Activated naive CD4-positive, alpha-beta T cell treated with anti-CD3 and anti-CD28 coated beads, Interleukin-2, amount 50 U/mL, for 24 hours (primary cell): ENCODE measurements at regions not wholly inside any gene's neighbourhood (a gene's known extent, or its start where the extent isn't known, plus 50 kb on each side); places are given as distances from the start of the nearest gene placed in this dataset.

Source experiments
- H3K27ac Mint-ChIP-seq: one replicate; pipeline ENCODE4 v1.8.0; 2021; ENCODE audit warnings: mild to moderate bottlenecking, mixed read lengths
- H3K27me3 Mint-ChIP-seq: one replicate; pipeline ENCODE4 v1.8.0; 2021; ENCODE audit warnings: mixed read lengths
- H3K36me3 Mint-ChIP-seq: one replicate; pipeline ENCODE4 v1.8.0; 2021; ENCODE audit warnings: mixed read lengths
- H3K4me1 Mint-ChIP-seq: one replicate; pipeline ENCODE4 v1.8.0; 2021; ENCODE audit warnings: mixed read lengths
- H3K4me3 Mint-ChIP-seq: one replicate; pipeline ENCODE4 v1.8.0; 2021; ENCODE audit warnings: mild to moderate bottlenecking, mixed read lengths
- H3K9me3 Mint-ChIP-seq: one replicate; pipeline ENCODE4 v1.8.0; 2021; ENCODE audit warnings: mixed read lengths

DNA sequence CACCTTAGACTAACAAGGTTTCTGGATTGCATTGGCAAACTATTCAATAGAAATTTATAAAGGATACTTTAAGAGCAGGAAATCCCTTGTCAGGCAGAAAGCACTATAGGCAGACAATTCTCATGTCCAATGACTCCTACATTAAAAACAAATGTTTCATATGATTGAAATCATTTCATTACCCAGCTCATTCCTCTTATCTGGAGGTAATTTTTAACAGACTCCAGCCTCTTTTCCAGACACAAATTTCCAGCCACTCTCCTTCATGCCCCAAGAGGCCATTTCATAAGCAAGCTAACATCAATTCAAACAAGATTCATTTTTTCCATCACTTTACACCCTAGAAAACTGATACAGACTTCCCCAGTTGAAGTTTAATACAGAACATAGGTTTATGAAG is 495.1 kb upstream of the FRG1 start:
- Mint-ChIP-seq H3K4me3 (no peak overlapping the region), H3K27me3 (no peaks in the 10 kb centered on the region), H3K9me3 (peaks cover 5% of the 10 kb centered on the region), H3K4me1 (no peaks in the 10 kb centered on the region), H3K27ac (no peak overlapping the region), H3K36me3 (no peaks in the 10 kb centered on the region)

DNA sequence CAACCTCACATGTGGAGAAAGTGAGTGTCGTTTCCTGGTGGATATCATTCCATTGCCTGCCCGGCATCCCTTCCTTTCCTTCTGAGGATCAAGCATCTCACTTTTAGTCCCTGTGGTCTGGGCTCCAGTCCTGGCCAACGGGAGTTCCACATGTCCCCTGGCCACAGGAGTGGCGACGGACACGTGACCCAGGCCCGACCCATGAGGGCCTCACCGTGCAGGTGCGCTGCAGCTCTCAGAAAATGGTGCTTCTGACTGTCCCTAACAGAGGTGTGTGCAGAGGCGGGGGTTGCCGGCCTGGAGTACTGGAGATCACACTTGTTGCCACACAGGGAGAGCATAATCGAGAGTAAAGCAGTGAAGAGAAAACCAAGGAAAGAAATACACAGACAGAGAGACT is 476.9 kb upstream of the FRG1 start:
- no peak overlapping the region for H3K27ac Mint-ChIP-seq
- H3K9me3 Mint-ChIP-seq: peaks cover 6% of the 10 kb centered on the region
- no peaks in the 10 kb centered on the region for H3K36me3 Mint-ChIP-seq
- H3K27me3 Mint-ChIP-seq: no peaks in the 10 kb centered on the region
- H3K4me1 Mint-ChIP-seq: no peaks in the 10 kb centered on the region
- no peak overlapping the region for H3K4me3 Mint-ChIP-seq

GRCh38 chr4:189494407-189494806 is 446.3 kb upstream of the FRG1 start:
- Mint-ChIP-seq H3K27me3 (no peaks in the 10 kb centered on the region), H3K27ac (no peak overlapping the region), H3K36me3 (peaks cover 1% of the 10 kb centered on the region), H3K4me1 (no peaks in the 10 kb centered on the region), H3K4me3 (no peak overlapping the region), H3K9me3 (peaks cover 19% of the 10 kb centered on the region)

DNA sequence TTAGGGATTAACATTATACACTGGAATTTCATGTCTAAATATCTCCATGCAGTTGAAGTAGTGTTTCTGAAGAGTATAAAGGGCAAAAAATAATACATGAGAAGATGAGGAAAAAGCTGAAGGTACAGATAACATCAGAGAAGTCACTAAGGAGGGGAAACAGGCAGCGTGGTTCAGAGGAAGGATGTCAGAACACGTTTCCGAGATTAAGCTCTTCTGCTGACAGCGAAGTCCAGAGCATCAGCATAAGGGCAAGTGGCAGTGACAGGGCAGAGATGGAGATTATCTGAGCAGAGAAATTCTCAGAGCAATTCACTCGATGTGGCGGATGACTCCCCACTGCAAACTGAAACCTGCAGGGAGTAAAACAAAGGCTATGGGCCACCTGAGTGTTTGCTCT is 443.2 kb upstream of the FRG1 start:
- H3K9me3 Mint-ChIP-seq: peaks cover 12% of the 10 kb centered on the region
- H3K4me1 Mint-ChIP-seq: no peaks in the 10 kb centered on the region
- no peaks in the 10 kb centered on the region for H3K36me3 Mint-ChIP-seq
- H3K27me3 Mint-ChIP-seq: no peaks in the 10 kb centered on the region
- no peak overlapping the region for H3K4me3 Mint-ChIP-seq
- no peak overlapping the region for H3K27ac Mint-ChIP-seq

GRCh38 chr4:189497996-189498395 is 442.7 kb upstream of the FRG1 start:
- H3K4me1 Mint-ChIP-seq: no peaks in the 10 kb centered on the region
- no peak overlapping the region for H3K4me3 Mint-ChIP-seq
- H3K36me3 Mint-ChIP-seq: no peaks in the 10 kb centered on the region
- H3K27ac Mint-ChIP-seq: no peak overlapping the region
- no peaks in the 10 kb centered on the region for H3K27me3 Mint-ChIP-seq
- peaks cover 8% of the 10 kb centered on the region for H3K9me3 Mint-ChIP-seq

- H3K27me3 Mint-ChIP-seq: no peaks in the 10 kb centered on the region
- H3K4me3 Mint-ChIP-seq: no peak overlapping the region
- H3K36me3 Mint-ChIP-seq: no peaks in the 10 kb centered on the region
- no peaks in the 10 kb centered on the region for H3K4me1 Mint-ChIP-seq
- peaks cover 7% of the 10 kb centered on the region for H3K9me3 Mint-ChIP-seq
- H3K27ac Mint-ChIP-seq: no peak overlapping the region
These were observed 442.2 kb upstream of the FRG1 start for GRCh38 chr4:189498457-189498856.

- Mint-ChIP-seq H3K4me3 (no peak overlapping the region), H3K27ac (no peak overlapping the region), H3K4me1 (no peaks in the 10 kb centered on the region), H3K27me3 (no peaks in the 10 kb centered on the region), H3K9me3 (no peaks in the 10 kb centered on the region), H3K36me3 (no peaks in the 10 kb centered on the region)
These were observed 441.0 kb upstream of the FRG1 start for GRCh38 chr4:189499696-189500095.

GRCh38 chr4:189500970-189501369 is 439.7 kb upstream of the FRG1 start:
- no peaks in the 10 kb centered on the region for H3K9me3 Mint-ChIP-seq
- no peaks in the 10 kb centered on the region for H3K27me3 Mint-ChIP-seq
- H3K36me3 Mint-ChIP-seq: no peaks in the 10 kb centered on the region
- H3K4me1 Mint-ChIP-seq: no peaks in the 10 kb centered on the region
- no peak overlapping the region for H3K27ac Mint-ChIP-seq
- H3K4me3 Mint-ChIP-seq: no peak overlapping the region

- no peak overlapping the region for H3K27ac Mint-ChIP-seq
- no peaks in the 10 kb centered on the region for H3K4me1 Mint-ChIP-seq
- H3K27me3 Mint-ChIP-seq: no peaks in the 10 kb centered on the region
- no peak overlapping the region for H3K4me3 Mint-ChIP-seq
- H3K36me3 Mint-ChIP-seq: no peaks in the 10 kb centered on the region
- H3K9me3 Mint-ChIP-seq: no peaks in the 10 kb centered on the region
These were observed 437.7 kb upstream of the FRG1 start for GRCh38 chr4:189502841-189503435.

DNA sequence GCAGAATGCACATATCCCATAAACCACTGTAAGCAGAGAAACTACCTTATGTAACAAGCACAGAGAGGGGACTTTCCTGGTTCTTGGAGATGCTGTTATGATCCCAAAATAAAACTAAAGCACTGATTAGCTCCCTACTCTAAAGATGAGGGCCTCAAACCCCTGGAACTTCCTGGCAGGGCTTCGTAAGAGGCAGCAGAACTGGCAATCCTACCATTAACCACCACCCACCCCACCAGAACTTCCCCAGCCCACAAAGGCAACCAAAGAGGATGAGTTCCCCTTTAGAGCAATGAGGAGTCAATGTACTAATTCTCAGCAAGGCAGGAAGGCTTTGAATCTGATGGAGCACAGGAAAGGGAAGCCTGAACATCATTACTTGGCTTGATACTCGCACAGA is 436.5 kb upstream of the FRG1 start:
- H3K27ac Mint-ChIP-seq: no peak overlapping the region
- no peak overlapping the region for H3K4me3 Mint-ChIP-seq
- no peaks in the 10 kb centered on the region for H3K36me3 Mint-ChIP-seq
- no peaks in the 10 kb centered on the region for H3K9me3 Mint-ChIP-seq
- H3K27me3 Mint-ChIP-seq: no peaks in the 10 kb centered on the region
- H3K4me1 Mint-ChIP-seq: no peaks in the 10 kb centered on the region

DNA sequence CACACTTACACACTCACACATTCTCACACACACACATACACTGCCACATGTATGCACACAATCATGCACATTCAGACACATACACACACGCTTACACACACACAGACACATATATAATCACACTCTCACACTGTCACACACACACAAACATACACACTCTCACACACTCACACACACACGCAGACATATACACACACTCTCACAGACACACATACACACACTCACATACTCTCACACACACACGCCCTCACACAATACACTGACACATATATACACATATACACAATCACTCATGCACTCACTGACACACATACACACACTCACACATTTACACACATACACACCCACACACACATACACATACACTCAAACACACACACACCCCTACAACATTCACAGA is 435.3 kb upstream of the FRG1 start:
- H3K9me3 Mint-ChIP-seq: peaks cover 5% of the 10 kb centered on the region
- H3K4me3 Mint-ChIP-seq: no peak overlapping the region
- H3K27ac Mint-ChIP-seq: no peak overlapping the region
- no peaks in the 10 kb centered on the region for H3K36me3 Mint-ChIP-seq
- H3K27me3 Mint-ChIP-seq: no peaks in the 10 kb centered on the region
- H3K4me1 Mint-ChIP-seq: no peaks in the 10 kb centered on the region

DNA sequence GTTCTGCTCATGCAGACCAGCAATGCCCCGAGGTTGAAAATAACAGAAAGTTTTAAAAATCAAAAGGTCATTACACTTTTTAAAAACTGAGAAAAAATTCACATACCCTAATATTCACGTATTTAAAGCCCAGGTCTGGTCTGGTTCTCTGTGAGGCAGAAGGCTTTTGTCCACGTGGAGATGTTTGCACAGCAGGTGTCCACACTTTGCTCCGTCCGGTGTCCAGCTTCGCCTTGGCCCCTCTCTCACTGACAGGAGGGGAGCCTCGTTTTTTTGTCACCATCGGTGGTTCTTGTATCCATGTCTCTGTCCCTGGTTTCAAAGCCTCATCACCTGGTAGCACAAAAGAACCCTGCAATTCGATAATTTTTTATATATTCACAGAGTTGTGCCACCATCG is 434.6 kb upstream of the FRG1 start:
- Mint-ChIP-seq H3K4me1 (no peaks in the 10 kb centered on the region), H3K4me3 (no peak overlapping the region), H3K36me3 (no peaks in the 10 kb centered on the region), H3K27me3 (no peaks in the 10 kb centered on the region), H3K9me3 (peaks cover 5% of the 10 kb centered on the region), H3K27ac (no peak overlapping the region)

DNA sequence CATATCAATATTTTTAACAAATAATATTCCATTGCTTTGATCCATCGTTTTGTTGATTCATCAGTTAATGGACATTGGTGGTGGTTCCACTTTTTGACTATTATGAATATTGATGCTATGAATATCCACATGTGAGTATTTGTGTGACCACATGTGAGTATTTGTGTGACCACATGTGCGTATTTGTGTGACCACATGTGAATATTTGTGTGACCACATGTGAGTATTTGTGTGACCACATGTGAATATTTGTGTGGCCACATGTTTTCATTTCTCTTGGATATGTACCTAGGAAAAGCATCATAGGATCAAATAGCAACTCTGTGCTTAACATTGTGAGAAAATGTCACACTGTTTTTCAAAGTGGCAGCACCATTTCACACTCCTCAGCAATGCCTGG is 433.6 kb upstream of the FRG1 start:
- Mint-ChIP-seq H3K4me1 (no peaks in the 10 kb centered on the region), H3K27ac (no peak overlapping the region), H3K27me3 (no peaks in the 10 kb centered on the region), H3K4me3 (no peak overlapping the region), H3K36me3 (no peaks in the 10 kb centered on the region), H3K9me3 (peaks cover 9% of the 10 kb centered on the region)

DNA sequence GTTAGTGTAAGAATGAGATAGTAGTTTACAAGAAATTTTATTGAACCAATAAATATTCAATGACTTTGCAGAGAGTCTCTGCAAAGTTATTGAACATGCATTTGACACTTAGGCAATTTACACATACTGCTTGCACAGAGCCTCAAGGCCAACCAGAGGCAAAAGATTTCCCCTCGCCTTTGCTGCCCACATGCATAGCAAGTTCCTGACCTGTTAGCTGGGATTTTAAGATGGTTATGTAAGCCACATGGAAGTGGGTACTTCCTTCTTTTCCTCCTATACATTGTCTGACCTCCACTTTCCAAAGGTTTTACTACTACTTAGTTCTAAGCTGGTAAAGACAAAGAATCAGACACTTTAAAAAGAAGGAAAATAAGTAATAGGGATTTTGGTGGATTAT is 430.1 kb upstream of the FRG1 start:
- no peaks in the 10 kb centered on the region for H3K4me1 Mint-ChIP-seq
- H3K27me3 Mint-ChIP-seq: no peaks in the 10 kb centered on the region

GRCh38 chr4:189511581-189511980 is 429.1 kb upstream of the FRG1 start:
- H3K36me3 Mint-ChIP-seq: no peaks in the 10 kb centered on the region
- H3K27me3 Mint-ChIP-seq: no peaks in the 10 kb centered on the region
- no peak overlapping the region for H3K4me3 Mint-ChIP-seq
- no peak overlapping the region for H3K27ac Mint-ChIP-seq
- no peaks in the 10 kb centered on the region for H3K4me1 Mint-ChIP-seq
- peaks cover 10% of the 10 kb centered on the region for H3K9me3 Mint-ChIP-seq

More for the DNA sequence above, 430.1 kb upstream of the FRG1 start:
- H3K27ac Mint-ChIP-seq: no peak overlapping the region
- H3K4me3 Mint-ChIP-seq: no peak overlapping the region
- no peaks in the 10 kb centered on the region for H3K36me3 Mint-ChIP-seq
- peaks cover 10% of the 10 kb centered on the region for H3K9me3 Mint-ChIP-seq

DNA sequence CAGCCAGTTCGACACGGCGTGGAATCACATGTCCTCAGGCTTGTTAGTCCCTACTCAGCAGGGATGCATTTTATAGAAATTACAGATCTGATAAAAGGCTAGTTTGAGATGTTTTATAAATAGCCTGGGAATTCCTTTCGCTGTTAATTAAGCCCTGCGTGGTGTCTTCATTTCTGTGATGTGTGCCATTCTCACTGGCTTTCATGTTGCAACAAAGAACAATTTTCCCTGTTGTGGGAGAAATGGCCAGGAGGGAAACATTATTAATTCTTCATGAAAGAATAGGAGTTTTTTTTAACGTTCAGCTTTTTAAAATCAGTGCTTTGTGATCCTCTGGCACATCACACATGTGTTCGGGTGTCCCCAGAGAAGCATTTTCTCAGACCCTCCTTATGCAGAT is 427.3 kb upstream of the FRG1 start:
- Mint-ChIP-seq H3K9me3 (peaks cover 10% of the 10 kb centered on the region), H3K36me3 (no peaks in the 10 kb centered on the region), H3K4me3 (no peak overlapping the region), H3K4me1 (no peaks in the 10 kb centered on the region), H3K27me3 (no peaks in the 10 kb centered on the region), H3K27ac (no peak overlapping the region)

DNA sequence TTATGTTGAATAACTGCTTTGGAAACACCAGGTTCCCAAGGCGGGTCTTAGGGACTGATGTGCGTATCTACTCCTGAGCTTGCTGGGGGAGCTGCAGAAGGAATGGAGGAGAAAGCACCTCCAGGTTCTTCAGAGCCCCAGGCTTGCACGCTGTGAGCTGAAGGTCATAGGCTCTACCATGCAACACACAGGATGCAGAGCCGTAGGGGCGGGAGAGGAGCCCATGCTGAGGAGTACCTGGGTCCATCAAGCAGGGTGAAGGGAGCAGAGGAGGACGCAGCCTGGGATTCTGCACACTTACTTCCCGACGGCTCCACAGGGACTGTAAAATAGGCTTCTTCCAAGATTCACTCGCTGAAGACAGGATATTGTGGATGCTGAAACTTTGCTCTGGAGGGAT is 426.5 kb upstream of the FRG1 start:
- Mint-ChIP-seq H3K36me3 (no peaks in the 10 kb centered on the region), H3K27ac (no peak overlapping the region), H3K9me3 (peaks cover 10% of the 10 kb centered on the region), H3K27me3 (no peaks in the 10 kb centered on the region), H3K4me3 (no peak overlapping the region), H3K4me1 (no peaks in the 10 kb centered on the region)
